ENCODE measurements at regions not wholly inside any gene's neighbourhood (a gene's known extent, or its start where the extent isn't known, plus 50 kb on each side); places are given as distances from the start of the nearest gene placed in this dataset.

DNA sequence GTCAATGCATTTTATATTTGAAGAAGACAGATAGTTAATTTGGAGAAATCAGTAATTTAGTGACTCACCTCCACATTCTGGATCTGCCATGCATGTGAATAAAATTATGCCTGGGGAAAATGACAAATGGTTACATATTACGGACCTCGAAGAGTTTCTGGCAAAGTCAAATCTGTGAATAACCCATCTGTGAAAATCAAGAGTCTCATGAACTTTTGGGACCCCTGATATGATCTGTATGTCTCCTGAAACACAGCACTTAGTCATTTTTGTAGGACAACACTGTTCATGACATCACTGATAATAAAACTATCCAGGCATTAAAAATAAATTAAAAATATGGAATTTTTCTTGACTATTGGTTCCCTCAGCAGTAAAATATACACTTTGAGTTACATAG is 584.5 kb downstream of the TLE4 start:
- no peak for DNase-seq (ENCODE audit: low read depth in 2 of 2)

- no peak for DNase-seq (ENCODE audit: low read depth in 2 of 2)
Measured at GRCh38 chr9:80147866-80148265, 576.1 kb downstream of the TLE4 start.

DNA sequence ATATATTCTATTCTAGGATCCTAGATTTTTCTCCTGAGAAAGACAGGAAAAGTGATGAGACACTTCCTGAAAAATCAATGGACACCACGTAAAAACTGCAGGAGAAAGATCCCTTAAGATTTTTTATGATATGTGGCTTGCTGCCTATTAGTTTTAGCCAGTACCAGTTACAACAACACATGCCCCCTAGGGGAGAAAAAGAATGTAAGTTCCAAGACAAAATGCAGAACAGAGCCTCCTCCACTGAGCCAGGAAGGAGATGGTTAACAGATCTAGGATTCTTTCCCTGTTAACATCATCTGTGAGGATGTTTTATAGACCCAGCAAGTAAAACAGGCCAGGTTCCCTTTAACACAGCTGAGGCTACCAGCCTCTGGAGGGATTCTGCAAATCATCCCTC is 574.7 kb downstream of the TLE4 start:
- DNase-seq (ENCODE audit: low read depth in 2 of 2) = no peak

GRCh38 chr9:80144856-80145255 is 573.1 kb downstream of the TLE4 start:
- no peak for DNase-seq (ENCODE audit: low read depth in 2 of 2)

GRCh38 chr9:80144406-80144805 is 572.6 kb downstream of the TLE4 start:
- no peak for DNase-seq (ENCODE audit: low read depth in 2 of 2)

DNA sequence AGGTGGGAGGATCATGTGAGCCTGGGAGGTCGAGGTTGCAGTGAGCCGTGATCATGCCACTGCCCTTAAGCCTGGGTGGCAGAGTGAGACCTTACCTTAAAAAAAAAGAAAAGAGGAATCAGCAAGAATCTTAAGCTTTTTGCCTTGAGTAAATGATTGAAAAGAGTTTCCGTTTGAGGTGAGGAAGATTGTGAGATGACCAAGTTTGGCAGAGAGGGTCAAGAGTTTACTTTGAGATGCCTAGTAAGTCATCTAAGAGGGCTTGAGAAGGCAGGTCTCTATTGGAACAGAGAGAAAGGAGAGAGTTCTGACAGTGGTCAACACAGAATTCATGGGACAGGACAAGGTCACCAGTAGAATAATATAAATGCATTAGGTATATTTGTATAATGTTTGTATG is 572.1 kb downstream of the TLE4 start:
- no peak for DNase-seq (ENCODE audit: low read depth in 2 of 2)

- DNase-seq (ENCODE audit: low read depth in 2 of 2) = no peak
Measured at GRCh38 chr9:80134487-80134886, 562.7 kb downstream of the TLE4 start.

GRCh38 chr9:80131627-80132026 is 559.9 kb downstream of the TLE4 start:
- DNase-seq (ENCODE audit: low read depth in 2 of 2) = no peak

DNA sequence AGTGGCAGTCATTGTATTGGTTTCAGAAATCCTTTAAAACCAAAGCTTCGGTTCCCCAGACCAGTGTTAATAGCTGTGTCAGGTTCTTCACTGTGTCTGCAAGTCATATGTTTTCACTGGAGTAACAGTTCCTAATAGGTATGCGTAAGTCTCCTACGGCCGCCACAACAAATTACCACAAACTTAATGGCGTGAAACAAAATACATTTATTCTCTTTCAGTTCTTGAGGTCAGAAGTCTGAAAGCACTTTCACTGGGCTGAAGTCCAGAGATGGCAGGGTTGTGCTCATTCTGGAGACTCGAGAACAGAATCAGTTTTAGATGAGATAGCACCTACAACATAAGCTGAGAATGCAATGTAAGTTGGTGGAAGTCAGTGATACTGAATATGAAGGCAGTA is 556.2 kb downstream of the TLE4 start:
- no peak for DNase-seq (ENCODE audit: low read depth in 2 of 2)

DNA sequence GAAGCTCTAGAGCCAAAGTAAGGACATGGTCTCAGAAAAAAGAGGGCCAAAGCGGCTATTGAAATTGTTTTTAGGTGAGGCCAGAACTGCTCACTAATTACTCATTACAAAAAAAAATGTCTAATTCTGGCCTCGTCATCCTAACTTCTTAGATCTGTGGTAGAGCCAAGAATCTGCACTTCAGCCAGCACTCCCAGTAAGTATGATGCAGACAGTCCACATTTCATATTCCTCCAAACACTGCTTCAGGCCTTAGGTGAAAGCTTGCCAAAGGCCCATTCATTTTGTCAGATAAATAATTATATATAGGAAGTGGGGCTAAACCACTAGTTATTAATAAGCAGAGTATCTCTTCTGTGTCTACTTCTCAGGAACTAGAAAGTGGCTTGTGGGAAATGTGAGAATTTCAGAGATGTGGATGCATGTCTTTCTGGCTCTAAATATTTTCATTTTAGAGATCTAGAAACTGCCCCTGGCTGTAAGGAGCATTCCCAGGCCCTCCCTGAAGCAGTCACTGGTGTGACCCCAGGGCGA is 554.0 kb downstream of the TLE4 start:
- no peak for DNase-seq (ENCODE audit: low read depth in 2 of 2)

DNA sequence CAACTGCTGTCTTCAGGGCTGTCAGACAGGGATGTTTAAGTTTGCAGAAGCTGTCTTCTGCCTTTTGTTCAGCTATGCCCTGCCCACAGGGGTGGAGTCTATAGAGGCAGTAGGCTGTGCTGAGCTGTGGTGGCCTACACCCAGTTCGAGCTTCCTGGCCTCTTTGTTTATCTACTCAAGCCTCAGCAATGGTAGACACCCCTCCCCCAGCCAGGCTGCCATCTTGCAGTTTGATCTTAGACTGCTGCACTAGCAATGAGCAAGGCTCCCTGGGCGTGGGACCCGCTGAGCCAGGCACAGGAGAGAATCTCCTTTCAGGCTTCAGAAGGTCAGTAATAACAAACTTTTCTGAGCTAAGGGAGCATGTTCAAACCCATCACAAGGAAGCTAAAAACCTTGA is 545.3 kb downstream of the TLE4 start:
- no peak for DNase-seq (ENCODE audit: low read depth in 2 of 2)

DNA sequence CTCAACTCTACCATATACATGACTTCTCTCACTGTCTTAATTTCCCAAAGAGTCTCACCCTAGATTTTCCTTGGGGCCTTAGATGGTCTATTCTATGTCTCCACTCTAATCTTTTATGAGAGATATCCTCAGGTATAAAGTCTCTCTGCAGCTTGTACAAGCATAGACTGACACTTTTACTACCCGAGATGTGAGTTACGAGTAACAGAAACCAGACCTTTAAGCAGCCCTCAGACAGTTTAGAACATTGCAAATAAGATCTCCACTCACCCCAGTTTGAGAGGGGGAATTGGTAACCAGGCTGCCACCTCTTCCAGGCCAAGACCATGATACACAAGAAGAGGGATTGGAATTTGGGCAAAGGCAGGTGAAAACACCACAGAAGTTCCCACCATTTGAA is 542.5 kb downstream of the TLE4 start:
- DNase-seq (ENCODE audit: low read depth in 2 of 2) = no peak

DNA sequence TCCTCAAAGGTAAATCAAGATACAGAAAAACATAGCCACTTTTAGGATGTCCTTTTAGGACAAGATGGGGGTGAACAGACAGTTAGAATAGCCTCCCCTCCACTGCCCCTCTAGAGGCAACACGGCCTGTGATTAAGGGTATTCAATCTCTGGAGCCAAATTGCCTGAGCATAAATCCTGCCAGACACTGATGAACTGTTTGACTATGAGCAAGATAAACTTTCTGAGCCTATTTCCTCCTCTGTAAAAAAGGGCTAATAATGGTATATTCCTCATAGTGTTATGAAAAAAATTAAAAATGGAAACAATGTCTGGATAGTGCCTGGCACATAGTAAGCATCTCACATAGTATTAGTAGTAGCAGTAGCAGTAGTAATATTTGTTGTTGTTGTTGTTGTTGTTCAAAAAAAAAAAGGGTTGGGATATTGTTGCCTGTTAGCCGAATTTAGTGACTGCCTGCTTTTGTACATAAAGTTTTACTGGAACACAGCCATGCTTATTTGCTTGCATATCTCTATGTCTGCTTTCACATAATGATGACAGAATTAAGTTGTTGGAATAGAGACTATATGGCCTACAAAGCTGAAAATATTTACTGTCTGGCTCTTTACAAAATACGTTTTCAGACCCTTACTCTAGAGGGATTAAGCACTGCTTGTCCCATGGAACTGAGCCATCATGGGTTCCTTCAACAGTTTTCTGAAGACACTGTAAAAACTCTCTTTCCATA is 536.3 kb downstream of the TLE4 start:
- no peak for DNase-seq (ENCODE audit: low read depth in 2 of 2)

GRCh38 chr9:80097476-80097875 is 525.7 kb downstream of the TLE4 start:
- DNase-seq (ENCODE audit: low read depth in 2 of 2) = no peak

DNA sequence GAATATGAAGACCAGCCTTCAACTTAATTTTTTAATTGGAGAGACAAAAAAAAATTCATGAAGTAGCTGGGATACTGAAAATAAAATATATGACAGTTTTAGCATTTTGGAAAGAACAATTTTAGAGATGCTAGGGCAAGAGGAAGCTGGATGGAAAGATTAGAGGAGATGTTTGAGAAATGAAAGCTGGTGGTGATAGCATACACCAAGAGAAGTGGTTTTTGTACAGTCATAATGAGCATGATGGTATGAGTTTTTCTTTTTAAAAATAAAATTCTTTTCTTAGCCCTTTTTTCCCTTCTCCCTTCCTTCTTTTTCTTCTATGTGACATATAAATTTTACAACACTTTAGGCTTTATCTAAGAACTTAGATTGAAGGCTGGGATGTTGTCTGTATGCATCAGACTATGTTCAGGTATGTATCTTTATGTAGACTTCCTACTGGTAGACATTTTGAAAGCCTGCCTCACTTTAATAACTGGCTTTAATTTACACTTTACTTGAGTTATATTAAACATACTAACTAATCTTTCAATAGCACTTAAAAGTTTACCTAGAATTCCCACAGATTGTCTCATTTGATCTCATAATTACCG is 522.5 kb downstream of the TLE4 start:
- no peak for DNase-seq (ENCODE audit: low read depth in 2 of 2)

- DNase-seq (ENCODE audit: low read depth in 2 of 2) = no peak
Measured at GRCh38 chr9:80093695-80094094, 521.9 kb downstream of the TLE4 start.

DNA sequence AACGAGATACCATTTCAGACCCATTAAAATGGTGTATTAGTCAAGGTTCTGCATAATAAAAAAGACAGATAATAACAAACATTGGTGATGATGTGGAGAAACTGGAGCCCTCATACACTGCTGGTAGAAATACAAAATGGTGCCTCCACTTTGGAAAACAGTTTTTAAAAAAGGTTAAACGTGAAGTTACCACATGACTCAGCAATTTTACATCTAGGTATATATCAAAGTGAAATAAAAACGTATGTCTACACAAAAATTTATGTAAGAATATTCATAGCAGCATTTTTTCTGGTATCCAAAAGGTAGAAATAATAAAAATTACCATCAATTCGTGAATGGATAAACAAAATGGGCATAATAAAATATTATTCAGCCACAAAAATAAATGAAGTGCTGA is 519.8 kb downstream of the TLE4 start:
- no peak for DNase-seq (ENCODE audit: low read depth in 2 of 2)

GRCh38 chr9:80090317-80090716 is 518.6 kb downstream of the TLE4 start:
- no peak for DNase-seq (ENCODE audit: low read depth in 2 of 2)

DNA sequence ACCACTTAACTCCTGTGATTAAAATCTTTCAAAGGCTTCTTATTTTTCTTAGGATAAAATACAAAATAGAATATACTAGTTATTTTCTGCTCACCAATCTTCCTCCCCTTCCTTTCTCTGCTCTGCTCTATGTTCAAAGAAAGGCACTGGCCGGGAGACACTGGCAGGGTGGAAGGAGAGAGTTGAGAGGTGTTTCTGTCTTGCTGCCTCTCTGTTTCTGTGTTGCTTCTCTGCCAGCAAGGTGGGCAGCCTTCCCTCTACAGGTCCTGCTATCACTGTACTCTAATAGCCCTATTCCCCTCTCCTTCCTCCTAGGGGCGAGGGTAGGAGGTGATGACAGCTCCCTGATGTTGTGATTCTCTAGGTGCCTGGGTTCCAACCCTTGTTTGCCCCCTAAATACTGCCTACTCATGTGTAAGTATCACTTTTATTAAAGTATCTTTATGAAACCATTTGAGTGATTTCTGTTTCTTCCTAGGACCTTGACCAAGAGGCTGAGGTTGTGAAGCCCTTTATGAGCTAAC is 515.1 kb downstream of the TLE4 start:
- no peak for DNase-seq (ENCODE audit: low read depth in 2 of 2)

DNA sequence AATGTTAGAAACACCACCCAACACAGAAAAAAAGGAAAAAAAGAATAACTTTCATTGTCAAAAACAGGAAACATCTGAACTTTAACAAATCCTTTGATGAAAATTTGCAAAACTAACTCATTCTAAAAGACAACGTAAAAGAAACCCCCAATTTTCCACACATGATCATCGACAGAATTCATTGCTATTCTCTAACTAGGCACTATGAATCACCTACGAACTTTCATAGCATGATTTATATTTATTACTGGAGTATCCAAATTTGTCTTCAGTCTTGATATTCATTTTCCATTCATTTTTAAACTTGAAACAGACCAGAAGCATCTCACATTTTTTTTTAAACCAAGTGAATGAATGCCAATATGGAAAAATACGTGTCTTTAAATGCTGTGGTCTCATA is 514.6 kb downstream of the TLE4 start:
- no peak for DNase-seq (ENCODE audit: low read depth in 2 of 2)

DNA sequence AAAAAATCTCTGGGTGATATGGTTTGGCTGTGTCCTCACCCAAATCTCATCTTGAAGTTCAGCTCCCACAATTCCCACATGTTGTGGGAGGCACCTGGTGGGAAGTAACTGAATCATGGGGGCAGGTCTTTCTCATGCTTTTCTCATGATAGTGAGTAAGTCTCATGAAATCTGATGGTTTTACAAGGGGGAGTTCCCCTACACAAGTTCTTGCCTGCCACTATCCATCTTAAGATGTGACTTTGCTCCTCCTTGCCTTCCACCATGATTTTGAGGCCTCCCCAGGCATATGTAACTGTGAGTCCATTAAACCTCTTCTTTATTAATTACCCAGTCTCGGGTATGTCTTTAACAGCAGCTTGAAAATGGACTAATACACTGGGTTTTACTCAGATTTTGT is 513.9 kb downstream of the TLE4 start:
- DNase-seq (ENCODE audit: low read depth in 2 of 2) = no peak

GRCh38 chr9:80082213-80082612 is 510.4 kb downstream of the TLE4 start:
- no peak for DNase-seq (ENCODE audit: low read depth in 2 of 2)

DNA sequence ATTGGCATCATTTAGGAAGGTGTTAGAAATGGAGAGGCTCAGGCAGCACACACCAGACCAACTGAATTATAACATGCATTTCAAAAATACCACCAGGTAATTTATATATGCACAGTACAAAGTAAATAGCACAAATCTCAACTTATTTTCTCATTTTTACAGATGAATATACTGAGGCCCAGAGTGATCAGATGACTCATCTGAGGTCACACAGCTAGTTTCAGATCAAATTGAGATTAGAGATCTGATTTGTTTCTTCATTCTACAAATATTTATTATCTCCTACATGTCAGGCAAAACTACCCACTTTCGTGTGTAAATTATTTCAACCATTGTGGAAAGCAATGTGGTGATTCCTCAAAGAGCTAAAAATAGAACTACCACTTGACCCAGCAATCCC is 507.1 kb downstream of the TLE4 start:
- no peak for DNase-seq (ENCODE audit: low read depth in 2 of 2)

Measured in activated CD8-positive, alpha-beta memory T cell treated with anti-CD3 and anti-CD28 coated beads for 4 hours (primary cell).